ENCODE measurements at regions not wholly inside any gene's neighbourhood (a gene's known extent, or its start where the extent isn't known, plus 50 kb on each side); places are given as distances from the start of the nearest gene placed in this dataset.
"Not testable (repeated sequence)": the region's sequence is repeated elsewhere in the genome, so short reads cannot be mapped to it uniquely, and the experiment has no call there.

DNA sequence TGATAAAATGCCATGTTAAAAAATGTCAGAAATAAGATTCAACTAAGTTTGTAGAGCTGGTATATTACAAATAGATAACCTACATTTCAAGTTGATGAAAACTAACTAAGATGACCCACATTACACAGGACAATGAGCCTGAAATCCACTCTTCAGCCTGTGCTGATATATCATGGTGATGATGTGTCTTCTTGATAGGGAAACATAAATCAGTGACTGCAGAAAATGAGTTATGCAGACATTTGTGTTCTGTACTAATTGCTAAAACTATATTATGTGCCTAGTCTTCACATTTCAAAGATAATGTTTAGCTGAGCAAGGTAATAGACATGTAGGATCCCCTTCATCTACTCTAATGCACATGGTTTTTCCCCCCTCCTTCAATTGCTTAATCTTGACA lies 331.6 kb upstream of the F9 start:
- no peak for DNase-seq

DNA sequence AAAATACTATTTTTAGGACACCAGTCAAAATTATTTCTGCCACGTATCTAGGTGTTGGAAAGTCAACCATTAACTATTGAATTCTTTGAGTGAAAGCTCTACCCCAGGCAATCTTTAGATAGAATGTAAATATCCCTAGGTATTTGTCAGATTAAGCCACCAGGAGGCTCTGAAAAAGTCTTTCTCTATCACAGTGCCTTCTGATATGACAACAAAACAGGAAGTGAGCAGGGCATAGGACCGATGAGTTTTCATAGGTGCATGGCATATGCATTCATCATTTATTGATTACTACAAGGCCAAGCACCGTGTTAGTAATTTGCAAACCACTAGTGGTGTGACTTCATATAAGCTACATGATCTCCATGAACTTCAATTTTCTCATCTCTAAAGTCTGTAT lies 333.6 kb upstream of the F9 start:
- no peak for DNase-seq

DNA sequence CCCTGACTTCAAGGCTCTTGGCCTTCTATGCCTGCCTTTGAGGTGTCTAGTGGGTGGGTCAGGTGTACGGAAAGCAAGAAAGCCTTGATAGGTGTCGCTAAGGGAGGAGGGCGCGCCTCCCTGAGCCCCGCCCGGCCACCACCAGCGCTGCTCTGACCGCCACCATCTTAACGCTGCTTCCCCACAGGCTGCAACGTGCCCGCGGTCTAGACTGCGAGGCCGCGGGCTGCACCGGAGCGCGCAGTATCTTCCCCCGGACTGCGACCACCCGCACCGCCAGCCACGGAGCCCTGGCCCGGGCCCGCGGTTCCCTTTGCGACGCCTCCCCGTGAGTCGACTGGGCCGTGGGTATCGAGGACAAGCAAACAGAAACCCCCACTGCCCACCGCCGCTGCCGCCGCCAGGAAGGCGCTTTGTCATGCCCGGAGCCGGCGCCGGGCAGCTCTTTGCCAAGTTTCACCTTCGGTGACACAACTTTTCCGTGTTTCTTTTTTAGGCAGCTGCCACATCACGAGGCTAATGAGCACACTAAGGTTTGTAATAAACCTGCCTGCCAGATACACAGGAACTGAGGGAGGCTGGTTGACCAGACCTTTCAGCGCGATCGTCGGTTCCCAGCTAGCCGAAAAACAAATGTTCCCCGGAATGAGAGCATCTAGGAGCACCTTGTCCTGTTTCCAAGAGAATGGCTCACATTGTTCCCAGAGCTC lies 335.8 kb upstream of the F9 start:
- no peak for DNase-seq

DNA sequence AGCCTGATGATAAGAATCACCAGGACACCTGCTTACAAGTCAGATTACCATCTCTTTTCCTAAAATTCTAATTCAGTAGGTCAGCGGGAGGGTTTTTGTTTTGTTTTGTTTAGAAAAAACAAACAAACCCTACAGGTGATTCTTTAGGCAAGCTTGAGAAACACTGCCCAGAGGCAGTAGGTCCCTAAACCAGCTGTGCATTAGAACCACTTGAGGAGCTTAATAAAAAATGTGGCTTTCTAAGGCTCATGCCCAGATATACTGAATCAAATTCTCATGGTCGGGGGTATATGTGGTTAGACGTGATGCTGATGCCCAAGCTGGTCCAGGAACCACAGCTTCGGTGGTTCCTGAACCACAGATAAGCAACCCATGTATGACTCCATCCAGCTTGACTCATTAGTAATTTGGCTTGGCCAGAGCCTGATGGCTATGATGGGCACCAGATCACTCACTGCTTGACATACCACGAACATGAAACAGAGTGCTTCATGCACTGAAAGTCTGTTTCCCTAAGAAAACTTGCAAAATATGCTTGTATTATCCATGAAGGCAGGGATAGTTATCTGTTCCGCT lies 338.1 kb upstream of the F9 start:
- no peak for DNase-seq

DNA sequence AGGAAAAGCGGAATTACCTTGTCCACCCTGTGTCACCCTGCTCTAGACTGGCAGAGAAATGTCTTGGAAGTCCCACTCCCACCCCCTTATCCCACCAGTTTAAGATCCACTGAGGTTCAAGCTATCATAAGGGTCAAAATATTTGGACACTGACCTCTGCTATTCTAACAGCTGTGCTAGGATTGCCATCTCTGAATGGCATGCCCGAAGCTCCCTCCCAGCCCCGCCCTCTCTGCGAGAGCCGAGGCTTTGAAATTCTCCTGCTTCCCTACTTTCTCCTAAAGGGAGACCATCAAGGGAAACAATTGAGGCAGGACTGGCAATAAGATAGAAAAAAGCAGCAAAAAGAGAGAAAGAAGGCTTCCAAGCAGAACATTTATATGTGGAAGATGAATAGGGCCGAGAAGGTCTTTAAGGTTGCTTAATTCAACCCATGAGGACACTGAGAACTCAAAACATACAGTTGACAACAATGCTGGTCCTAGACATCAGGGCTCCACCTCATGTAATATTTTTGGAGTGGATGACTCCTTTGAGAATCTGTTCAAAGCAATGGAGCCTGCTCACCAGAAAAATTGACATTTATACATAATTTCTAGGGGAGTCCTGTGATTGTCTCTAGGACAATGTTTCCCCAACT lies 338.7 kb upstream of the F9 start:
- DNase-seq, result no peak

DNA sequence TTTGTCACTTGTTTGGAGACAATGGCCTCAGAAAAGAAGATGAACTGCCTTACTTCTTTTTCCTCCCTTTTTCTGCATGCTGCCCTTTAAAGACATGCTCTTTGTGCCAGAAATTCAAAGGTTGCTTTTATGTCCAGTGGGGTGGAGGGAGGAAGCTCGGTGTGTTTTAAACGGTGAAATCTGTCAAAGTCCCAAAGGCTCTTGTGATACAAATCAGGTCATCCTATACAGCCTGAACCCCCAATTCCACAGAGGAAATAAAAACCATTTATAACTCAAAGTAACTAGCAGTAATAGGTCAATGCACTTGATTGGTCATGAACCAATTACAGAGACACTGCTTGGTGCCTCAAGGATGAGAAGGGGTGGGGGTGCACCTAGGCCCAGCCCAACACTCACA lies 339.3 kb upstream of the F9 start:
- DNase-seq, result no peak

DNA sequence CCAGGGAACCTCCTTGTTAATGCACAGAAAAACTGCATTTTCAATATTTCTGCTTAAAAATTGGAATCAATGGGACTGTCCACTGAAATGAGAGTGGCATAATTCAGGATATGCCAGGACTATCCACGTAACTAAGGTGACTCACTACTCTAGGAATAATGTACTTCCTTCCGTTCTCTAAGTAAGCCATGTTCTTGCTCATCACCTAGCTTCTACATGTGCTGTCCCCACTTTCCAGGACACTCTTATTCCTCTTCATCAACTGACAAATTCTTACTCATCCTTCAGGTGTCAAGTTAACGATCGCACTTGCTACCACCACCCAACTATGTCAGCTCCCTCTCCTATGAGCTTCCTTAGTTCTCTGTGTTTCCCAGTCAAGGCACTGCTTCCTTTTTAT lies 342.8 kb upstream of the F9 start:
- no peak for DNase-seq

DNA sequence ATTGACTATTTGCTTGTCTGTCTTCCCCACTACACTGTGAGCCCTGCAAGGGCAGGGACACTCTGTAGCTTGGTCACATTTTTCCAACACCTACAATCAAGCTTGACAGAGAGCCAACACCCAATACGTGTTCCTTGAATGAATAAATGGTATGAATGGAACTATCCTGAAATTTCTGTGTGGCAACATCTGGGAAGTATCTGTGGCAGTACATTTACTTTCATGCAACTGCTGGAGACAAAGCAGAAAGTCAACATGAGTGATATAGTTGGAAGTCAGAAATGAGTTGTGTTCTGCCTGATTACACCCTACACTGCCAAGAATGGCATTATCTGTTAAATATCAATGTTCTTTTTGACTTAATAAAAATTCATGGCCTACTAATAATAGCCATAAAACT lies 343.5 kb upstream of the F9 start:
- DNase-seq, result no peak

DNA sequence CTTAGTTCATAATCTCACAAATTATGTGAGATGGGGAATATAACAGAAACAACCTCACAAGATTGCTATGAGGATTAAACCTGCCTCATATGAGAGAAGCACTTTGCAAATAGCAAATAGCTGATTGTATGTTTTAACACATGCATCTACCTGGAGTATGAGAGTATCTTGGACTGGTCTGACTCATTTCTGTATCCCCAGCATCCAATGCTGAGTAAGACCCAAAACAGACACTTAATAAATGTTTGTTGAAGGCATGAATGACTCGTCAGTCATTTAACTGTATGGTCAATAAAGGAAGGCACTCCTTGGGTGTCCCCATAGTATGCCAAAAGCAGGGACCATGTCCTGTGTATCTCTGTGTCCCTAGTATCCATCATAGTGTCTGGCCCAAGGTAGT lies 350.9 kb upstream of the F9 start:
- DNase-seq, result no peak

DNA sequence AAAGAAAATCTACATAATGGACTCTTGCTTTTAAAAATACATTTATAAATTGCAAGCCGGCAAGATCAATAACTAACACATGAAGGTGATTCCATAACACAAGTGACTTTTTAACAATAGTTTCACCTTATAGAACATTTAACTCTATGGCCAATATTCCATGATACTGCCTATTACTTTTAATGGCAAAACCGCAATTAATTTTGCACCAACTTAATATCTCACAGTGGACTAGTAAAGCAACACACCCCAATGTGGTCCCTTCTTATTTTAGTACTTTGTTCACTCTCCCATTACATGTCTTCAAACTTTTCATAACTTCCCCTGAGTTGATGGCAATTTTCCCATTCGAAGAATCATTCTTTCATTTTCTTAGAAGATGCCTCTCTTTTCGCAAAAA lies 351.6 kb upstream of the F9 start:
- no peak for DNase-seq

DNA sequence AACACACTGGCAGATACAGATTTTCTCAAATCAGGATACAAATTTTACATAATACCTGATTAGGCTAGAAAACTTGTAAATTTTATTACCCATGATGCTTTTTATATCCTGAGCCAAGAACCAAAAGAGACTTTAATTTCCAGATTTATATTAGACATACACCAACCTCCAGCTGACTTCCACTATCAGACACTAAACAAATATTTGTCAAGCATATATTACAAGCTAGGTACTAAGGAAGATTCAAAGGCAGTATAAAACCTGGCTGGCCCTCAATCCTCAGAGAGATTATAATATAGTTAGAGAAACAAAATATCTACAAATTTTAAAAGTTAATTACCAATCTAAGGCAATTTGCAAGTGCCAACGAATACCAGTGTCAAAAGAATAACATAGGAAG lies 357.8 kb upstream of the F9 start:
- DNase-seq, result no peak

DNA sequence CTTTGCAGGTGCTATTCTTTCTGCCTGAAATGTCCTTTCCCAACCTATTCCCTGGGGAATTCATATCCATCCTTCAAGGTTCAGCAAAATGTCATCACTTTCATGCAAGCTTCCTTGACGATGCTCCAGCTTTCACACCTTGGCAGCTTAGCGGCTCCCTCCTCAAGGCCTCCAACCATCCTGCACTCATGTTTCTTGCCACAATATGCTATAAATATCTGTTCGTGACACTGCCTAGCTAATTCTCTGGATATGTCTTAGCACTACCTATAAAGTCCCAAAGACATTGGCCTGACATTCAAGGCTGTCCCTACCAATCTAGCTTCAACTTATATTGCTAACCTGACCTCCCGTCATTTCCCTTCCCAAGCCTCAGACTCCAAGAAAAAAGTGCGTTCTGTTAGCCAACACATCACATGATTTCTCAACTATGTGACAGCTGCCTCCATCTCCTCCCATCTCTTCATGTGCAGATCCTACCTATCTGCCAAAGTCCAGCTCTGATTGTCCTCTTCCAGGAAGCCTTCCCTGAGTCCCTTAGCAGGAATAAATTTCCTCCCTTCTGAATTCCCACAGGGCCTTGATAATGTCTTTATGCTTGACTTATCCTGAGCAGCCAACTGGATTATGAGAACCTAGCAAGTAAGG lies 359.9 kb upstream of the F9 start:
- no peak for DNase-seq

DNA sequence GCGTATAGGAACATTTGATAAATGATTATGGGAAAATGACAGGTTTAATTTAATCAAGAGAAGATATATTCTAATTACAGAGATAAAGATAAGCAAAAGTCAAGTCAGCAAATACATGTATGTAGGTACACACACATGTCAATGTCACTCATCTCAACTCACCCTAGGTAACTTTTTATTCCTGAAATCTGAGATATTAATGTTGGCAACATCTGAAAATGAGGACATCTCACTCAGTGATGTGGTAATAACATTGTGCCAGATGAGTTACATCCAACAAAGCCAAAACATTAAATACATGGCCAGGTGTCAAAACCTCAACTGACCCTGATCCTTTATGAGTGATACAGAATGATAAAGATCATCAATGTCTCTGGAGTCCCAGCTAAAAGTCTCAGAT lies 363.3 kb upstream of the F9 start:
- no peak for DNase-seq

DNA sequence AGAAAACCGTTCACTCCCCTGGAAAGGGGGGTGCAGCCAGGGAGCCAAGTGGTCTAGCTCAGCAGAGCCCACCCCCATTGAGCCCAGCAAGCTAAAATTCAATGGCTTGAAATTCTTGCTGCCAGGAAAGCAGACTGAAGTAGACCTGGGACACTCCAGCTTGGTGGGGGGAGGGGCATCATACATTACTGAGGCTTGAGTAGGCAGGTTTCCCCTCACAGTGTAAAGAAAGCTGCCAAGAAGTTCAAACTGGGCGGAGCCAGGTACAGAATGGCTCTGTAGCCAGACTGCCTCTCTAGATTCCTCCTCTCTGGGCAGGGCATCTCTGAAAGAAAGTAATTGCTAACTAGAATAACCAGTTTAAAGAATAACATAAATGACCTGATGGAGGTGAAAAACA lies 372.3 kb upstream of the F9 start:
- DNase-seq, result no peak

DNA sequence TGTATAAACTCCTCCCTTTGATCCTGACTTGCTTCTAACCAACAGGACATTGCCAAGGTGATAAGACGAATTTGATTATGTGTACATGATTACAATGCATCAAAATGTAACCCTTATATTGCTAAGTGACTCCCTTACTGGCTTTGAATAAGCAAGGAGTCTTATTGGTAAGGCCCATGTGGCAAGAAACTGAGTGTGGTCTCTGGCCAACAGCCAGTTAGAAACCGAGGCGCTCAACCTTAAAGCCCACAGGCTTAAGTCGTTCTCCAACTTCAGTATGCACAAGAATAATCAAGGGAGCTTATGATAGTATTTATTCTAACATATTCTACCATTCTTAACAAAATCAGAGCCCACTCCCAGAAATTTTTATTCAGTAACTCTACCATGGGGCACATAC lies 374.2 kb upstream of the F9 start:
- DNase-seq, result no peak

DNA sequence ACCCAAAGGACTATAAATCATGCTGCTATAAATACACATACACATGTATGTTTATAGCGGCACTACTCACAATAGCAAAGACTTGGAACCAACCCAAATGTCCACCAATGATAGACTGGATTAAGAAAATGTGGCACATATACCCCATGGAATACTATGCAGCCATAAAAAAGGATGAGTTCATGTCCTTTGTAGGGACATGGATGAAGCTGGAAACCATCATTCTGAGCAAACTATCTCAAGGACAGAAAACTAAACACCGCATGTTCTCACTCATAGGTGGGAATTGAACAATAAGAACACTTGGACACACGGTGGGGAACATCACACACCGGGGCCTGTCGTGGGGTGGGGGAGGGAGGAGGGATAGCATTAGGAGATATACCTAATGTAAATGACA lies 383.9 kb upstream of the F9 start:
- DNase-seq, result not testable (repeated sequence)

DNA sequence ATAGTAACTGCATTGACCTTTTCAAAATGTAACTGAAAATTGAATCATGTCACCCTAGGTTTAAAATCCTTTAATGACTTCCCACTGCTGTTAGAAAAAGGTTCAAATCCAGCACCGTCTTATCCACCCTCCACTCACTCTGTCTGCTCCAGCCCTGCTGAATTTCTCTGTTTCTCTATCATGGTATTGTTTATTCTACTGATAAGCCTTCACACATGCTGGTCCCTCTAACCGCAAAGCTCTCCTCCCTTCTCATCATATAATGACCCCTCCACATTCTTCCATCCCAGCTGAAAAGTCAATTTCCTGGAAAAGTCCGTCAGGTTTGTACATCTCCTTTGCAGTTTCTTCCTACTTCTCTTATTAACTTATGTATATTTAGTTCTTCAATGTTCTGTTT lies 389.2 kb upstream of the F9 start:
- DNase-seq, result no peak

DNA sequence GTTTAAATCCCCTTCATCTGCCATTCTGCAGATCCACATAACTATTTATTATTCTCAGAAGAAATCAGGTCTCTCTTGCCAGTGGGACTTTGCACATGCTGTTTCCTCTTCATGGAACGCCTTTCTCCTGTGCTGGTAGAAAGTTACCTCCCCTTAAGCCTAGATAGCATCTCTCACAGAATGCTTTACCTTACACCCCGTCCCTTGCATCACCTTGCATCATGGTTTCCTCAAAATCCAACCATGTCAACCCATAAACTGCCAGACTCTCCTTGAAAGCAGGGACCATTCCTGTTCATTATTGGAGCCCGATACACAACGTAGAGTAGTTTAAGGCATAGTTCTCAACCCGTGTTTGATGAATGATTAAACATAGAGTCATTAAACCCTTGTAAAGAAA lies 396.2 kb upstream of the F9 start:
- no peak for DNase-seq

DNA sequence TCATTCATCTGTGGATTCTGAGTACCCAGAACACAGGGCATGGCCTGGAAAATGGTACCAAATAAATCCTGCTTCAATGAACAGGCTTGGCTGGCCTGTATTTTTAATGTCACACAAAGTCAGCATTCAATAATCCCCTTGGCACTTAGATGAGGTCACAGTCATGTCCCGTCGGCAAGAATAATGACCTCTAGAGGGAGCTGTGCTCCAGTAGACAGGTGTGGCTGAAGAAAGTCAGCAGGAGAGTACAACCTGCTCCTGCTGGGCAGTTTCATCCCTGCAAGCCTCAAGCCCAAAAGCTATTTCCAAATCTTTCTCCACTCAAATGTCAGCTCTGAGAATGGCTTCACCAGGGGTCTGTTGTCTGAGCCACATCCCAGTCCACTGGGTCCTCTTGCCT lies 404.0 kb upstream of the F9 start:
- DNase-seq, result no peak

DNA sequence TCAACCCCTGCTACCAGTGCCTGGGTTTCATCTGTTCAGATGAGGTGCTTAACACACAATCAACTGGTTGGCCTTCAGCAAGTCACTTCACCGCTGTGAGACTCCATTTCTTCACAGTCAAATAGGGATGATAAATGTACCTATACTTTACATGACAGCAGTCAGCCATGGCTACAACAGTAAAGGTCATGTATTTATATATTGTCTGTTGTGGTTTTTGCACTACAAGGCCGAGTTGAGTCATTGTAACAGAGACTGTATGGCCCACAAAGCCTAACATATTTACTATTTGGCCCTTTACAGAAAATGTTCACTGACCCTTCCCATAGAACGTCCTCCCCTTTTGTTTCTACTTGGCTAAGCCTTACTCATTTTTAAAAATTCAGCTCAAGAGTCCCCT lies 404.6 kb upstream of the F9 start:
- DNase-seq, result no peak

DNA sequence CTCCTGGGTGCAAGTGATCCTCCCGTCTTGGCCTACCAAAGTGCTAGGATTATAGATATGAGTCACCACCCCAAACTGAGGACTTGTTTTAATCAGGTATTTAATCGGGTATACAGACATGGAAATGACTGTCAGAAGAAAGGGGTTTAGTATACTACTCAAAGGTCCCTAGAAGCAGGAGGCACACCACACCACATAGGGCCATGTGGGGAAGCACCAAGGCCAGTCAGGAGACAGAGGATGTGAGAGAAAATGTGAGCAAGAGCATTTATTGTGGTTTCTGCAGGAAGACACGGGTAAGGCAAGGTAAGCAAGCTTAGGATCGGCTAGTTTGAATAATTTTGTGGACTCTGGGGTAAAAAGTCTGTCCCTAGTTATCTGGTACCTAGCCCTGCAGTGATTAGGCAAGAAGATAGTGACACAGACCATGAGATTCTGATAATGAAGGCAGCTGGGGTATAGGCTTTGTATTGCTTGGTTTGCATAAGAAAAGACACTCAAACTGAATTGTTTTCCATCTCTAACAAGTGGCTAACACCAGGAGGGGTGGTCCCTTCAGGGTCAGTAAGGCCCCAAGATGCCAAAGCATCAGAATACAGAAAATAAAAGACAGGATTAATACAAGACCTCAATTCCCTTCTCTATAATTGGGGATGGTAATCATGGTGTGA lies 408.8 kb upstream of the F9 start:
- no peak for DNase-seq

DNA sequence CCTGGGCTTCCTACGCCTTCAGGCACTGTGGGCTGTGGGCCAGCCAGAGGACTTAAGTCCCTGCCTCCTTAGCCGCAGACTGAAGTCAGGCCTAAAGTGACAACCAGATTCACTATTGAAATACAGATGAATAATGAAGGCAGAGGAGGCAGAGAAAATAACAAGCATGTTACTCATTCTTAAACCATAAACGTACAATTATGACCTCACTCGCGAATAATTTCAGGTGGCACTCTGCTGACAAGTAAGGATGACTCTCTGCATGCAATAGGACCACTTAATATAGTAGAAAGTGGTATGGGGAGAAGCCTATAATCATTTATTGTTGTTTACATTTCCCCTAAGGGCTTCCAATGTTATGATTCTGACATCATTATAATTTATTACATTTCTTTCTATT lies 409.2 kb upstream of the FGF13 start:
- no peak for DNase-seq

DNA sequence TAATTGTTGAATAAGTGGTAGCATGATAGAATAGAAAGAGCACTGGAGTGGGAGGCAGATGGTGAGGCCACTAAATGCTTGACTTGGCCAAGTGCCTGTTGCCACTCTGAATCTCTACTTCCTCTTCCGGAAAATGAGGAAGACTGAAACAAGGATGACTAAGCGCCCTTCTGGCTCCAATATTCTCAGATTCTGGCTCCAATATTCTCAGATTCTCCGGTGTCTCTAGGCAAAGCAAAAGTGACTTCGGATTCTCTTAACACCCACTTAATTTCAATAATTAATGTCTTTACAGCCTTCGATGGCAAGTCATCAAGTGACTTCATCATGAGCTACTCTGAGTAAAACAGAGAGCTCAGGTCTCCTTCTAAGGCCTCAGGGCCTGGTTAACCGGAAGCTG lies 402.2 kb upstream of the FGF13 start:
- no peak for DNase-seq

DNA sequence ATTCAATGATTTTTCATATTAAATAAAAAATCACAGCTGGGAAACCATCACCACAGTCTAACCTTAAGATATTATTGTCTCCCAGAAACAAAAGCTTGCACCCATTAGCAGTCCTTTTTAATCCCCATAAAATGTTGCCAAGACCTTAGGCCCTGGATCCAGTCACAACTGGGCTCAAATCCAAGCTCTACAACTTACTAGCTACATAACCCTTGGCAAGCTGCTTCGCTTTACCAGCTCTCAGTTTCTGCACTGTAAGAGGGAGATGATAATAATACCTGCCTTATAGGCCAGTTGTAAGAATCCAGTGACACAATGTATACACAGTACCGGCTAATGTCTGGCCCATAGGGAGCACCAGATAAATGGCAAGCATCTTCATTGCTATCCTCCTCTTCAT lies 400.9 kb upstream of the FGF13 start:
- DNase-seq, result no peak
